Ascending aorta (tissue), 2 donors: ENCODE measurements at regions not wholly inside any gene's neighbourhood (a gene's known extent, or its start where the extent isn't known, plus 50 kb on each side); places are given as distances from the start of the nearest gene placed in this dataset.

Source experiments
- DNase-seq, 2 donors: peaks; one replicate each; pipeline ENCODE4 v3.0.0-alpha.2; 2019; ENCODE audit warnings: low spot score in 2 of 2
- H3K27ac ChIP-seq, 2 donors: fragments of 200-600 bp; sonication (generic); one replicate each; pipeline ENCODE4 v1.5.1; 2016 to 2017; ENCODE audit warnings: mild to moderate bottlenecking in 1 of 2
- H3K27me3 ChIP-seq: fragments of 200-600 bp; sonication (generic); one replicate; pipeline ENCODE4 v1.5.1; 2017
- H3K36me3 ChIP-seq, 2 donors: fragments of 200-600 bp; sonication (generic); one replicate each; pipeline ENCODE4 v1.5.1; 2016
- H3K4me1 ChIP-seq, 2 donors: fragments of 200-600 bp; sonication (generic); one replicate each; pipeline ENCODE4 v1.5.1; 2016 to 2017; ENCODE audit warnings: mild to moderate bottlenecking in 1 of 2
- H3K4me3 ChIP-seq, 2 donors: fragments of 200-600 bp; sonication (generic); one replicate each; pipeline ENCODE4 v1.5.1; 2016 to 2017; ENCODE audit warnings: mild to moderate bottlenecking in 1 of 2
- H3K9me3 ChIP-seq, 2 donors: fragments of 200-600 bp; sonication (generic); one replicate each; pipeline ENCODE4 v1.5.1; 2016
- intact Hi-C: fragments of 100-400 bp; cut with DNase I; formaldehyde crosslinking; loops from one replicate; pipeline ENCODE4 v1.15.1; 2023
- TF ChIP-seq, protein P1 (sequence below), 3 experiments: fragments of 200-600 bp in 2 of 3; fragments of 450-650 bp in 1 of 3; sonication (generic) in 2 of 3; IDR thresholded peaks; one replicate each; pipeline ENCODE4 v1.5.1; 2016 to 2019; ENCODE audit warnings: antibody characterized with exemption in 3 of 3, mild to moderate bottlenecking in 1 of 3, moderate library complexity in 1 of 3

DNA sequence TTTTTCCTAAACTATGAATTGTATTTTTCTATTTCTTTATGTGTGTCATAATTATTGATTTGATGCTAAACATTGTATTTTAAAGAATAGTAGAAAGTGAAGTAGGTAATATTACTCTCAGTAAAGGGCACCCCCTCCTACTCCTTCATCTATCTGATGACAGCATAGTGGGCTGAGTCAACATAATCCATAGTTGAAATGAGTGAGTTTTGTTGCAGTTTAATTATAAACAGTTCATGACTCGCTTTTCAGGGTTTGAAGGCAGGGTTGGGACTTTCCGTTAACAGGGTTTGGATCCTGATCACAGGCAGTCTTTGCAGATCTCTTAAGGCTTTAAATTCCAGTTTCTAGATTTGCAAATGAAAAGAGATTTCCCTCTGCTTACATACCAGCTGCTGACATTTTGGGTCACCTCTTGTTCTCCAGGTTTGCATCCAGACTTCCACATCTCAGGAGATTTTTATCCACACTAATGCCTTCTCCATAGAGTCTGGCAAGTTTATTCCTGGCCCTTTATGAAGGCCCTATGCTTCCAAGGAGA is 54.0 kb upstream of the TACR3 start:
- no peak overlapping the region for H3K4me3 ChIP-seq
- TF ChIP-seq, protein P1, sequence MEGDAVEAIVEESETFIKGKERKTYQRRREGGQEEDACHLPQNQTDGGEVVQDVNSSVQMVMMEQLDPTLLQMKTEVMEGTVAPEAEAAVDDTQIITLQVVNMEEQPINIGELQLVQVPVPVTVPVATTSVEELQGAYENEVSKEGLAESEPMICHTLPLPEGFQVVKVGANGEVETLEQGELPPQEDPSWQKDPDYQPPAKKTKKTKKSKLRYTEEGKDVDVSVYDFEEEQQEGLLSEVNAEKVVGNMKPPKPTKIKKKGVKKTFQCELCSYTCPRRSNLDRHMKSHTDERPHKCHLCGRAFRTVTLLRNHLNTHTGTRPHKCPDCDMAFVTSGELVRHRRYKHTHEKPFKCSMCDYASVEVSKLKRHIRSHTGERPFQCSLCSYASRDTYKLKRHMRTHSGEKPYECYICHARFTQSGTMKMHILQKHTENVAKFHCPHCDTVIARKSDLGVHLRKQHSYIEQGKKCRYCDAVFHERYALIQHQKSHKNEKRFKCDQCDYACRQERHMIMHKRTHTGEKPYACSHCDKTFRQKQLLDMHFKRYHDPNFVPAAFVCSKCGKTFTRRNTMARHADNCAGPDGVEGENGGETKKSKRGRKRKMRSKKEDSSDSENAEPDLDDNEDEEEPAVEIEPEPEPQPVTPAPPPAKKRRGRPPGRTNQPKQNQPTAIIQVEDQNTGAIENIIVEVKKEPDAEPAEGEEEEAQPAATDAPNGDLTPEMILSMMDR (IDR thresholded peaks at IDR 0.05), result no peak
- no peaks in the 10 kb centered on the region for H3K36me3 ChIP-seq
- no peaks in the 10 kb centered on the region for H3K4me1 ChIP-seq
- no peaks in the 10 kb centered on the region for H3K27me3 ChIP-seq
- no peak for DNase-seq
- intact Hi-C loops, result no loop called here
- no peak overlapping the region for H3K27ac ChIP-seq
- no peaks in the 10 kb centered on the region for H3K9me3 ChIP-seq
